ENCODE measurements at regions not wholly inside any gene's neighbourhood (a gene's known extent, or its start where the extent isn't known, plus 50 kb on each side); places are given as distances from the start of the nearest gene placed in this dataset.

- Mint-ChIP-seq H3K4me1 (no peaks in the 10 kb centered on the region), H3K9me3 (no peaks in the 10 kb centered on the region), H3K27me3 (ENCODE audit: low read depth in 3 of 3) (peaks cover 0 to 1% (median 0%) of the 10 kb centered on the region in 3 donors), H3K27ac (no peak overlapping the region), H3K36me3 (no peaks in the 10 kb centered on the region), H3K4me3 (no peak overlapping the region)
- H3K4me3 ChIP-seq (replicated peaks in 1 of 3; ENCODE audit: low read depth in 2 of 3, low read length in 3 of 3), result no peak overlapping the region
- no peaks in the 10 kb centered on the region for H3K9me3 ChIP-seq (replicated peaks in 1 of 2; ENCODE audit: control insufficient read depth in 1 of 2, insufficient read depth in 1 of 2, low read length in 2 of 2)
- H3K27ac ChIP-seq (ENCODE audit: low read depth in 1 of 2, low read length in 2 of 2), result no peak overlapping the region
- no CpG with 5 or more reads among the region's 4 CpGs for WGBS (ENCODE audit: insufficient coverage)
- H2AFZ ChIP-seq (ENCODE audit: insufficient read depth, low read depth, low read length, poor library complexity, severe bottlenecking), result no peak overlapping the region
- no peak overlapping the region for H3K9ac ChIP-seq (ENCODE audit: insufficient read depth, low read length, poor library complexity, severe bottlenecking)
- TF ChIP-seq CTCF (IDR thresholded peaks at IDR 0.05), result no peak
- no peak overlapping the region for H3K4me2 ChIP-seq (replicated peaks; ENCODE audit: extremely low read depth, low read length, poor library complexity, severe bottlenecking)
- H3K36me3 ChIP-seq (replicated peaks in 1 of 2; ENCODE audit: control insufficient read depth in 1 of 2, insufficient read depth in 2 of 2, low read length in 2 of 2), result no peaks in the 10 kb centered on the region
- intact Hi-C loops (cut with micrococcal nuclease), result no loop called here
- no peak for DNase-seq
- no peaks in the 10 kb centered on the region for H4K20me1 ChIP-seq (ENCODE audit: insufficient read depth, low read length)
- no peaks in the 10 kb centered on the region for H3K27me3 ChIP-seq (ENCODE audit: control insufficient read depth in 2 of 2, insufficient read depth in 2 of 2, low read length in 2 of 2)
- H3K79me2 ChIP-seq (ENCODE audit: insufficient read depth, low read length), result no peaks in the 10 kb centered on the region
- no peaks in the 10 kb centered on the region for H3K4me1 ChIP-seq (ENCODE audit: control insufficient read depth in 1 of 2, insufficient read depth in 2 of 2, low read length in 2 of 2)
Observed at GRCh38 chrX:136963973-136964372, 69.8 kb downstream of the GPR101 start.

GRCh38 chrX:136961594-136962135 is 72.1 kb downstream of the GPR101 start:
- intact Hi-C loops (cut with micrococcal nuclease), result no loop called here
- Mint-ChIP-seq H3K36me3 (no peaks in the 10 kb centered on the region), H3K4me1 (no peaks in the 10 kb centered on the region), H3K27me3 (ENCODE audit: low read depth in 3 of 3) (no peaks in the 10 kb centered on the region), H3K9me3 (no peaks in the 10 kb centered on the region), H3K4me3 (no peak overlapping the region), H3K27ac (no peak overlapping the region)
- no peak for TF ChIP-seq CTCF (IDR thresholded peaks at IDR 0.05)
- no peaks in the 10 kb centered on the region for H3K36me3 ChIP-seq (replicated peaks in 1 of 2; ENCODE audit: control insufficient read depth in 1 of 2, insufficient read depth in 2 of 2, low read length in 2 of 2)
- H3K27ac ChIP-seq (ENCODE audit: low read depth in 1 of 2, low read length in 2 of 2), result no peak overlapping the region
- no peaks in the 10 kb centered on the region for H3K9me3 ChIP-seq (replicated peaks in 1 of 2; ENCODE audit: control insufficient read depth in 1 of 2, insufficient read depth in 1 of 2, low read length in 2 of 2)
- no peak for DNase-seq
- H3K4me1 ChIP-seq (ENCODE audit: control insufficient read depth in 1 of 2, insufficient read depth in 2 of 2, low read length in 2 of 2), result no peaks in the 10 kb centered on the region
- no peak overlapping the region for H3K4me3 ChIP-seq (replicated peaks in 1 of 3; ENCODE audit: low read depth in 2 of 3, low read length in 3 of 3)
- no CpG with 5 or more reads among the region's 4 CpGs for WGBS (ENCODE audit: insufficient coverage)
- no peak overlapping the region for H3K4me2 ChIP-seq (replicated peaks; ENCODE audit: extremely low read depth, low read length, poor library complexity, severe bottlenecking)
- H3K79me2 ChIP-seq (ENCODE audit: insufficient read depth, low read length), result no peaks in the 10 kb centered on the region
- no peaks in the 10 kb centered on the region for H4K20me1 ChIP-seq (ENCODE audit: insufficient read depth, low read length)
- H3K27me3 ChIP-seq (ENCODE audit: control insufficient read depth in 2 of 2, insufficient read depth in 2 of 2, low read length in 2 of 2), result no peaks in the 10 kb centered on the region
- H3K9ac ChIP-seq (ENCODE audit: insufficient read depth, low read length, poor library complexity, severe bottlenecking), result no peak overlapping the region
- H2AFZ ChIP-seq (ENCODE audit: insufficient read depth, low read depth, low read length, poor library complexity, severe bottlenecking), result no peak overlapping the region
